ENCODE measurements at regions not wholly inside any gene's neighbourhood (a gene's known extent, or its start where the extent isn't known, plus 50 kb on each side); places are given as distances from the start of the nearest gene placed in this dataset.
A peak's percentile ranks its signal among the peaks of the same experiment; 100 is the strongest.

DNA sequence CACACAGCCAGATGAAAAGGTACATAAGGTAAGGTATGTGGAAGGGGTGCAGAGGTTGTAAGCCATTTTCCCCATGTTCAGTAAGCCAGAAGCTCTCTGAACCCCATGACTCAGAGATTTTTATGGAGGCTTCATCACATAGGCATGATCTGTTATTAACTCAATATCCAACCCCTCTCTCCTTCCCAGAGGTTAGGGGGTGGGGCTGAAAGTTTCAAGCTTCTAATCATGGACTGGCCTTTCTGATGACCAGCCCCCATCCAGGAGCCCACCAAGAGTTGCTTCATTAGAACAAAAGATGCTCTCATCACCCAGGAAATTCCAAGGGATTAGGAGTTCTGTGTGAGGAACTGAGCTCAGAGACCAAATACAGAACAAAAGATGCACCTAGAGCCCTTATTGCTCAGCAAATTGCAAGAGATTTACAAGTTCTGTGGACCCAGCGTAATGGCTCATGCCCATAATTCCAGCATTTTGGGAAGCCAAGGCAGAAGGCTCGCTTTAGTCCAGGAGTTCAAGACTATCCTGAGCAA lies 103.2 kb upstream of the DAAM1 start:
- ChIA-PET POLR2A (no interaction called here), CTCF (no interaction called here)
- H3K4me3 ChIP-seq (ENCODE audit: low read depth in 2 of 2, low read length in 1 of 2) = no peak overlapping the region
- H3K27ac ChIP-seq (ENCODE audit: low read depth in 2 of 2, low read length in 1 of 2) = no peak overlapping the region
- peaks cover 6 to 10% of the 10 kb centered on the region in 2 experiments; a peak in 3 of 4 replicates for H3K4me1 ChIP-seq (ENCODE audit: control insufficient read depth in 1 of 2, insufficient read depth in 2 of 2, low read depth in 1 of 2, low read length in 1 of 2)
- H3K36me3 ChIP-seq (replicated peaks in 1 of 2; ENCODE audit: control insufficient read depth in 1 of 2, insufficient read depth in 2 of 2, low read length in 1 of 2) = no peaks in the 10 kb centered on the region
- TF ChIP-seq, protein P1, sequence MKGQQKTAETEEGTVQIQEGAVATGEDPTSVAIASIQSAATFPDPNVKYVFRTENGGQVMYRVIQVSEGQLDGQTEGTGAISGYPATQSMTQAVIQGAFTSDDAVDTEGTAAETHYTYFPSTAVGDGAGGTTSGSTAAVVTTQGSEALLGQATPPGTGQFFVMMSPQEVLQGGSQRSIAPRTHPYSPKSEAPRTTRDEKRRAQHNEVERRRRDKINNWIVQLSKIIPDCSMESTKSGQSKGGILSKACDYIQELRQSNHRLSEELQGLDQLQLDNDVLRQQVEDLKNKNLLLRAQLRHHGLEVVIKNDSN (IDR thresholded peaks at IDR 0.05; ENCODE audit: borderline replicate concordance, low read depth) = no peak
- TF ChIP-seq FOXJ3 (CRISPR knock-in tag; IDR thresholded peaks at IDR 0.05) = no peak
- TF ChIP-seq, protein P2, sequence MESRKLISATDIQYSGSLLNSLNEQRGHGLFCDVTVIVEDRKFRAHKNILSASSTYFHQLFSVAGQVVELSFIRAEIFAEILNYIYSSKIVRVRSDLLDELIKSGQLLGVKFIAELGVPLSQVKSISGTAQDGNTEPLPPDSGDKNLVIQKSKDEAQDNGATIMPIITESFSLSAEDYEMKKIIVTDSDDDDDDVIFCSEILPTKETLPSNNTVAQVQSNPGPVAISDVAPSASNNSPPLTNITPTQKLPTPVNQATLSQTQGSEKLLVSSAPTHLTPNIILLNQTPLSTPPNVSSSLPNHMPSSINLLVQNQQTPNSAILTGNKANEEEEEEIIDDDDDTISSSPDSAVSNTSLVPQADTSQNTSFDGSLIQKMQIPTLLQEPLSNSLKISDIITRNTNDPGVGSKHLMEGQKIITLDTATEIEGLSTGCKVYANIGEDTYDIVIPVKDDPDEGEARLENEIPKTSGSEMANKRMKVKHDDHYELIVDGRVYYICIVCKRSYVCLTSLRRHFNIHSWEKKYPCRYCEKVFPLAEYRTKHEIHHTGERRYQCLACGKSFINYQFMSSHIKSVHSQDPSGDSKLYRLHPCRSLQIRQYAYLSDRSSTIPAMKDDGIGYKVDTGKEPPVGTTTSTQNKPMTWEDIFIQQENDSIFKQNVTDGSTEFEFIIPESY (IDR thresholded peaks at IDR 0.05; ENCODE audit: borderline replicate concordance, low read depth) = no peak
- H3K27me3 ChIP-seq (ENCODE audit: insufficient read depth) = no peaks in the 10 kb centered on the region
- H3K9me2 ChIP-seq = no peaks in the 10 kb centered on the region
- no peaks in the 10 kb centered on the region for H3K9me3 ChIP-seq
- no peaks in the 10 kb centered on the region for H3K79me2 ChIP-seq (ENCODE audit: insufficient read depth)
- no peak for DNase-seq
- no peaks in the 10 kb centered on the region for H4K20me1 ChIP-seq (ENCODE audit: insufficient read depth)
- no peak overlapping the region for H2AFZ ChIP-seq (ENCODE audit: low read depth)
- peaks cover 7% of the 10 kb centered on the region for H3F3A ChIP-seq (replicated peaks; ENCODE audit: insufficient read depth)
- no peak overlapping the region for H3K9ac ChIP-seq
- WGBS (ENCODE audit: low lambda C conversion rate) = 48% methylated on average over 2 of the region's 2 CpGs
- no peak overlapping the region for H3K4me2 ChIP-seq

DNA sequence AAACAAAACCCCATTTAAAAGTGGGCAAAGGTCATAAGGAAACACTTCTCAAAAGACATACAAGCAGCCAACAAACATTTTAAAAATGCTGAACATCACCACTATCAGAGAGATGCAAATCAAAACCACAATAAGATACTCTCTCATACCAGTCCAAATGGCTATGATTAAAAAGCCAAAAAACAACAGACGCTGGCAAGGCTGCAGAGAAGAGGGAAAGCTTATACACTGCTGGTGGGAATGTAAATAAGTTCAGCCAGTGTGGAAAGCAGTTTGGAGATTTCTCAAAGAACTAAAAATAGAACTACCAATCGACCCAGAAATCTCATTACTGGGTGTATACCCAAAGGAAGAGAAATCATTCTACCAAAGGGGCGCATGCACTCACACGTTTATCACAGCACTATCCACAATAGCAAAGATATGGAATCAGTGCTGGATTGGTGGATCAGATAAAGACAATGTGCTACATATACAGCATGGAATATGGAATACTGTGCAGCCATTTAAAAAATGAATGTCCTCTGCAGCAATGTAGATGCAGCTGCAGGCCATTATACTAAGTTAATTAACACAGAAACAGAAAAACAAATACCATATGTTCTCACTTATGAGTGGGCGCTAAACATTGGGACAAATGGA lies 102.1 kb upstream of the DAAM1 start:
- 35% methylated on average over 5 of the region's 5 CpGs for WGBS (ENCODE audit: low lambda C conversion rate)
- CTCF ChIA-PET = interaction anchor here (1.1 kb wide), 1 partner anchor 31 kb away, joined by 3 read pairs; no protein-coding TSS in a partner anchor

More for the DNA sequence above, 102.1 kb upstream of the DAAM1 start:
- Histone ChIP-seq H3K9ac (no peak overlapping the region), H3K4me2 (no peak overlapping the region), H3K9me2 (no peaks in the 10 kb centered on the region), H3K79me2 (ENCODE audit: insufficient read depth) (no peaks in the 10 kb centered on the region), H3K9me3 (no peaks in the 10 kb centered on the region), H3K27me3 (ENCODE audit: insufficient read depth) (no peaks in the 10 kb centered on the region), H4K20me1 (ENCODE audit: insufficient read depth) (no peaks in the 10 kb centered on the region), H3K4me3 (ENCODE audit: low read depth in 2 of 2, low read length in 1 of 2) (no peak overlapping the region), H3K27ac (ENCODE audit: low read depth in 2 of 2, low read length in 1 of 2) (peak overlapping the region; percentile 31 to 58; a peak in 2 of 4 replicates), H3K4me1 (ENCODE audit: control insufficient read depth in 1 of 2, insufficient read depth in 2 of 2, low read depth in 1 of 2, low read length in 1 of 2) (peaks cover 10 to 14% of the 10 kb centered on the region in 2 experiments; a peak in 3 of 4 replicates), H3K36me3 (replicated peaks in 1 of 2; ENCODE audit: control insufficient read depth in 1 of 2, insufficient read depth in 2 of 2, low read length in 1 of 2) (no peaks in the 10 kb centered on the region), H2AFZ (ENCODE audit: low read depth) (no peak overlapping the region), H3F3A (replicated peaks; ENCODE audit: insufficient read depth) (peaks cover 13% of the 10 kb centered on the region)
- TF ChIP-seq MXI1 (IDR thresholded peaks at IDR 0.05; ENCODE audit: low read depth, low read length) (peak; percentile 31; the same call in 1 of the 2 replicates), SMC3 (IDR thresholded peaks at IDR 0.05; ENCODE audit: low read depth, low read length) (no peak), NFIC (IDR thresholded peaks at IDR 0.05; ENCODE audit: borderline replicate concordance) (0 out of 2 replicates have a peak, but pooled peaks have one; percentile 9), RCOR1 (IDR thresholded peaks at IDR 0.05; ENCODE audit: low read length) (peak; percentile 90), MEF2A (IDR thresholded peaks at IDR 0.05; ENCODE audit: borderline replicate concordance, low read depth) (0 out of 2 replicates have a peak, but pooled peaks have one; percentile 53), GATA2 (CRISPR knock-in tag; IDR thresholded peaks at IDR 0.05) (peak; percentile 84), CHD2 (IDR thresholded peaks at IDR 0.05; ENCODE audit: low read length, partially characterized antibody) (peak; percentile 34), EP300 (IDR thresholded peaks at IDR 0.05; ENCODE audit: borderline replicate concordance in 1 of 2, low read depth in 1 of 2, low read length in 1 of 2) (peak in 1 of 2 experiments; percentile 62; a peak in 1 of 4 replicates), GABPA (IDR thresholded peaks at IDR 0.05; ENCODE audit: low read depth) (no peak)
- TF ChIP-seq, protein P3, sequence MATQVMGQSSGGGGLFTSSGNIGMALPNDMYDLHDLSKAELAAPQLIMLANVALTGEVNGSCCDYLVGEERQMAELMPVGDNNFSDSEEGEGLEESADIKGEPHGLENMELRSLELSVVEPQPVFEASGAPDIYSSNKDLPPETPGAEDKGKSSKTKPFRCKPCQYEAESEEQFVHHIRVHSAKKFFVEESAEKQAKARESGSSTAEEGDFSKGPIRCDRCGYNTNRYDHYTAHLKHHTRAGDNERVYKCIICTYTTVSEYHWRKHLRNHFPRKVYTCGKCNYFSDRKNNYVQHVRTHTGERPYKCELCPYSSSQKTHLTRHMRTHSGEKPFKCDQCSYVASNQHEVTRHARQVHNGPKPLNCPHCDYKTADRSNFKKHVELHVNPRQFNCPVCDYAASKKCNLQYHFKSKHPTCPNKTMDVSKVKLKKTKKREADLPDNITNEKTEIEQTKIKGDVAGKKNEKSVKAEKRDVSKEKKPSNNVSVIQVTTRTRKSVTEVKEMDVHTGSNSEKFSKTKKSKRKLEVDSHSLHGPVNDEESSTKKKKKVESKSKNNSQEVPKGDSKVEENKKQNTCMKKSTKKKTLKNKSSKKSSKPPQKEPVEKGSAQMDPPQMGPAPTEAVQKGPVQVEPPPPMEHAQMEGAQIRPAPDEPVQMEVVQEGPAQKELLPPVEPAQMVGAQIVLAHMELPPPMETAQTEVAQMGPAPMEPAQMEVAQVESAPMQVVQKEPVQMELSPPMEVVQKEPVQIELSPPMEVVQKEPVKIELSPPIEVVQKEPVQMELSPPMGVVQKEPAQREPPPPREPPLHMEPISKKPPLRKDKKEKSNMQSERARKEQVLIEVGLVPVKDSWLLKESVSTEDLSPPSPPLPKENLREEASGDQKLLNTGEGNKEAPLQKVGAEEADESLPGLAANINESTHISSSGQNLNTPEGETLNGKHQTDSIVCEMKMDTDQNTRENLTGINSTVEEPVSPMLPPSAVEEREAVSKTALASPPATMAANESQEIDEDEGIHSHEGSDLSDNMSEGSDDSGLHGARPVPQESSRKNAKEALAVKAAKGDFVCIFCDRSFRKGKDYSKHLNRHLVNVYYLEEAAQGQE (IDR thresholded peaks at IDR 0.05; ENCODE audit: low read depth, low read length) = no peak
- TF ChIP-seq, protein P4, sequence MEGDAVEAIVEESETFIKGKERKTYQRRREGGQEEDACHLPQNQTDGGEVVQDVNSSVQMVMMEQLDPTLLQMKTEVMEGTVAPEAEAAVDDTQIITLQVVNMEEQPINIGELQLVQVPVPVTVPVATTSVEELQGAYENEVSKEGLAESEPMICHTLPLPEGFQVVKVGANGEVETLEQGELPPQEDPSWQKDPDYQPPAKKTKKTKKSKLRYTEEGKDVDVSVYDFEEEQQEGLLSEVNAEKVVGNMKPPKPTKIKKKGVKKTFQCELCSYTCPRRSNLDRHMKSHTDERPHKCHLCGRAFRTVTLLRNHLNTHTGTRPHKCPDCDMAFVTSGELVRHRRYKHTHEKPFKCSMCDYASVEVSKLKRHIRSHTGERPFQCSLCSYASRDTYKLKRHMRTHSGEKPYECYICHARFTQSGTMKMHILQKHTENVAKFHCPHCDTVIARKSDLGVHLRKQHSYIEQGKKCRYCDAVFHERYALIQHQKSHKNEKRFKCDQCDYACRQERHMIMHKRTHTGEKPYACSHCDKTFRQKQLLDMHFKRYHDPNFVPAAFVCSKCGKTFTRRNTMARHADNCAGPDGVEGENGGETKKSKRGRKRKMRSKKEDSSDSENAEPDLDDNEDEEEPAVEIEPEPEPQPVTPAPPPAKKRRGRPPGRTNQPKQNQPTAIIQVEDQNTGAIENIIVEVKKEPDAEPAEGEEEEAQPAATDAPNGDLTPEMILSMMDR (IDR thresholded peaks at IDR 0.05) = no peak
- POLR2A ChIA-PET = no interaction called here
- DNase-seq = peak; percentile 25
